GM12873 (cell line): ENCODE measurements at regions not wholly inside any gene's neighbourhood (a gene's known extent, or its start where the extent isn't known, plus 50 kb on each side); places are given as distances from the start of the nearest gene placed in this dataset.

Source experiments
- CTCF ChIP-seq: IDR thresholded peaks from 2 replicates; pipeline ENCODE4 v1.5.1; 2012; ENCODE audit warnings: low read depth, mild to moderate bottlenecking, moderate library complexity, low read length, control low read depth; ENCODE audit not compliant: insufficient read depth; ENCODE audit errors: missing control alignments

GRCh38 chr5:56722317-56722716, 93.0 kb upstream of the MAP3K1 start:
- TF ChIP-seq CTCF = no peak

GRCh38 chr5:56717253-56717987, 97.9 kb upstream of the MAP3K1 start:
- TF ChIP-seq CTCF = no peak

GRCh38 chr5:56715986-56716385, 99.4 kb upstream of the MAP3K1 start:
- TF ChIP-seq CTCF = no peak

- no peak for TF ChIP-seq CTCF
These were observed 102.3 kb upstream of the MAP3K1 start for GRCh38 chr5:56712895-56713591.

GRCh38 chr5:56710826-56711590, 104.3 kb upstream of the MAP3K1 start:
- no peak for TF ChIP-seq CTCF

- TF ChIP-seq CTCF = no peak
These were observed 108.8 kb upstream of the MAP3K1 start for GRCh38 chr5:56706504-56706903.

GRCh38 chr5:56705217-56705616, 110.1 kb upstream of the MAP3K1 start:
- TF ChIP-seq CTCF = no peak
